Right ventricle myocardium superior (tissue), 1 donor: ENCODE measurements at regions not wholly inside any gene's neighbourhood (a gene's known extent, or its start where the extent isn't known, plus 50 kb on each side); places are given as distances from the start of the nearest gene placed in this dataset.

Experiments used
- ATAC-seq: fragments of 200-7000 bp; cut with Tn5 transposase; one replicate; pipeline ENCODE4 v1.9.1; 2020; ENCODE audit warnings: mild to moderate bottlenecking; ENCODE audit not compliant: poor library complexity
- DNase-seq: peaks from one replicate; pipeline ENCODE4 v3.0.0-alpha.2; 2020
- intact Hi-C: fragments of 100-400 bp; cut with DNase I; formaldehyde crosslinking; loops from one replicate; pipeline ENCODE4 v1.11.2; 2022
- donor health status: DM: no; HTN: yes; CAD: no; lungs with severe emphysema.

DNA sequence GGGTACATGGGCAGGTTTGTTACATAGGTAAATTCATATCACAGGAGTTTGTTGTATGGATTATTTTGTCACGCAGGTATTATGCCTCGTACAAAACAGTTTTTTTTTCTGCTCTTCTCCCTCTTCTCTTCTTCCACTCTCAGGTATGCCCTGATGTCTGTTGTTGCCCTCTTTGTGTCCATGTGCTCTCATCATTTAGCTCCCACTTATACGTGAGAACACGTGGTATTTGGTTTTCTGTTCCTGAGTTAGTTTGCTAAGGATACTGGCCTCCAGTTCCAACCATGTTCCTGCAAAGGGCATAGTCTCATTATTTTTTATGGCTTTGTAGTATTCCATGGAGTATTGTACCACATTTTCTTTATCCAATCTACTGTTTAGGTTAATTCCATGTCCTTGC, 65.7 kb downstream of the UNC5CL start:
- ATAC-seq: no peak
- intact Hi-C loops: no loop called here
- no peak for DNase-seq

DNA sequence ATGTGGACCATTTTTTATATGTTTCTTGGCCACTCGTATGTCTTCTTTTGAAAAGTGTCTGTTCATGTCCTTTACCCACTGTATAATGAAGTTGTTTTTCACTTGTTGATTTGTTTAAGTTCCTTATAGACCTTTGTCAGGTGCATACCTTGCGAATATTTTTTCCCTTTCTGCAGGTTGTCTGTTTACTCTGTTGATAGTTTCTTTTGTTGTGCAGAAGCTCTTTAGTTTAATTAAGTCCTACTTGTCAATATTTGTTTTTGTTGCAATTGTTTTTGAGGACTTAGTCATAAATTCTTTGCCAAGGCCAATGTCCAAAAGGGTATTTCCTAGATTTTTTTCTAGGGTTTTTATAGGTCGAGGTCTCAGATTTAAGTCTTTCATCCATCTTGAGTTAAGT, 66.2 kb downstream of the UNC5CL start:
- DNase-seq (no peak), ATAC-seq (no peak)
- intact Hi-C loops: no loop called here

DNA sequence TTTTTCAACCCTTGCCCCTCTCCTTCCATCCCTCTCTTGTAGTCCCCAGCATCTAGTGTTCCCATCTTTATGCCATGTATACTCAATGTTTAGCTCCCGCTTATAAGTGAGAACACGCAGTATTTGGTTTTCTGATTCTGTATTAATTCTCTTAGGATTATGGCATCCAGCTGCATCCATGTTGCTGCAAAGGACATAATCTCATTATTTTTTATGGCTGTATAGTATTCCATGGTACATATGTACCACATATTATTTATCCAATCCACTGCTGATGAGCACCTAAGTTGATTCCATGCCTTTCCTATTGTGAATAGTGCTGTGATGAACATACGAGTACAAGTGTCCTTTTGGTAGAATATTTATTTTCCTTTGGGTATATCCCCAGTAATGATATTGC, 66.8 kb downstream of the UNC5CL start:
- no peak for ATAC-seq
- no peak for DNase-seq
- intact Hi-C loops: no loop called here

DNA sequence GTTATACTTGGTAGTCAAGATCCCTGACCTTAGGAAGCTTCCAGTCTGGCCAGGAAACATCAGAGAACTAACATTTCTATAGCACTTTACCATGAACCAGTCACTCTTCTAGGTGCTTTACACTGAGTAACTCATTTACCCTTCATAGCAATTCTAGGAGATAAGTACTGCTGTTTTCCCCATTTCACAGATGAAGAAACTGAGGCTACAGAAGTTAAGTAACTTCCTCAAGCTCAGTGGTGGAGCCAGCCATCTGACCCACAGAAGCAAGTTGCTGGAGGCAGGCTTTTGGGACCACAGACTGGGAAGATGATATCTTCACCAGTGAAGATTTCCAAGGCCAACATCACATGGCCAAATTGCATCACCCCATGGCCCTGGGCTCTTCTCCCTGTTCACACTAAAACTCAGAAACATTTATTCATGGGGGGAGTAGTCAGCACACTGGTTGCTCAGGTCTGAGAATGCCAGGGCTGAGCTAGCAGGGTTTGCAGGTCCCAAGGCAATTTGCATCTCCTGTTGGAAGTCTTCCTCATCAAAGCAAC, 70.3 kb downstream of the UNC5CL start:
- intact Hi-C loops: no loop called here
- ATAC-seq (no peak), DNase-seq (no peak)

DNA sequence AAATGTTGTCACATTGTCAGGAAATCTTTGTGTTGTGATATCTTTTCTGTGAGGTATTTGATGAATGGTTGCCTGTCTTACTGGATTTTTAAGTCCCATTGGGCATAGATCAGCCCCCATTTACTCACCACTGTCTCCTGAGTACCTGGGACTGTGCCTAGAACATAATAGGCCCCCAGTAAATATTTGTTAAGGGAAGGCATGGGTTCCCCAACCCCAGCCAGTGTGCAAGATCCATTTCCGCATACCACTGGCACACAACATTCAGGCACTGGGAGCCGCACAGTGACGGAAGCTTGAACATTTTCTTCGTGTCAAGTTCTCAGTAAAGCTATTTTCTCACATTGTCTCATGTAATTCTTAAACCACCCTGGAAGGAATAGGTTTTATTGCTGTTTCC, 72.2 kb downstream of the UNC5CL start:
- DNase-seq (no peak), ATAC-seq (no peak)
- intact Hi-C loops: no loop called here

DNA sequence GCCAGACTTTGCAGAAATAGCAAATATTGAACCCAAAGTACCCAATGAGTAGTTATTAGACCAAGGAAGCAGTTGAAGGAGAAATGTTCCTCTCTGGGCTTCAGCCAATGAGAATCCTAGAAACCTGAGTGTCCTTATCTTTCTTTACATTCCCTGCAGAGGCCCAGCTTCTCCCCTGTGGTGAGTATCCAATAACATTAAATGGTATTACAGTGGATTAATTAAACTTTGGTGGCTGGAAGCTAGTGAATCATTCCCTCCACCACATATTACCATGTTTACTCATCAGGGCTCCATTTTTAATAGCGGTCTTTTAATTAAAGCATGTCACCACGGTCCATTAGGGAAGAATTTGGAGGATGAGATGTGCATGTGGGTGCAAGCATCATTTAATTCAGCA, 74.0 kb downstream of the UNC5CL start:
- intact Hi-C loops: no loop called here
- ATAC-seq (no peak), DNase-seq (no peak)

DNA sequence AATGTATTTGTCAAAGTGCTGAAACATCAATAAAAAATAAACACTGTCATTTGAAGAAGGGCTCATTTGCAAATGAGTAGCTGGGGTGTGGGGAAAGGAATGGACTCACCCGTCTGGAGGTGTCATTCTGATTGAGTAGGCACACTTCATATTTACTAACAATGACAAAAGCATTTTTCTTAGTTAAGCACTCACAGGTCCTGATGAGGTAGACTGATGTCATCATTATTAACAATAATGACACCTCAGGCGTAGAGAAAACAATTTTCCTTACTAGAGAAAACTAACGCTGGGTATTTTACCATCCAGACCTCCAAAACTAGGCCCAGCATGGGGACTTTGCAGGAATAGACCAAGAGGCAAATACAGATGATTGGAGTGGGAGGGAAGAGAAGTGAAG, 76.0 kb downstream of the UNC5CL start:
- no peak for ATAC-seq
- DNase-seq: no peak
- intact Hi-C loops: no loop called here

DNA sequence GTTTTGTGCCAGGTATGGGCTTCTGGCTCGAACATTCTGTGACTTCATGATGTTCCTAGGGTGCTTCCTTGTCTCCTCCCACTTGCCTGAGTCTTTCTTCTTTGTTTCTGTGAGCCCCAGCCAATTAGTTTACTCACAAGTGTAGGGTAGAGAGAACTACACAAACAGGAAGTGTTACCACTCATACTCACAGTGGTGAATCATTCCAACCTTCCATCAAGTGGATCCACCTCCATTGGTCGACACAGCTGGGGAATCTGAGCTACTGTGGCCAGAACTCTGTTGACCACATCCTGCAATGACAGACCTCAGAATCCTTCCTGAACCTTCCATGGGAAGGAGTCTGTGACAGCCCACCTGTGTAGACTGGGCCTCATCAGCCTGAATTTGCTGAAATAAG, 76.8 kb downstream of the UNC5CL start:
- intact Hi-C loops: no loop called here
- DNase-seq: no peak
- ATAC-seq: no peak

DNA sequence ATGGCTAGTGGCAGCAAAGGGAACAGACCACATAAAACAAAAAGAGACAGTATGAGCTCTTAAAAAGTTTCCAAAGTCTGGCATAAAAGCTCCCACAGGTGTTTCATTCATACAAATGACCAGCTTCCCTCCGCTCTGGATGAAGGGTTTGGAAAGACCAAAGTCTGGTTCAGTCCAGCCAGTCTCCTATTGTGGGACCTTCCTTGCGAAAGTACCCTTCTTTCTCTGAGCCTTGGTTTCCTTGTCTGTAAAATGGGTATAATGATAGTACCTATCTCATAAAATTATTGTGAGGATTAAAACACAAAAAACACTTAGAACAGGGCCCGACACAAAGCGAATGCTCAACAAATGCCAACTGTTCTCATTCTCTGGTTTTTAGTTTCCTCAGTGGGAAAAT, 77.2 kb downstream of the UNC5CL start:
- intact Hi-C loops: no loop called here
- ATAC-seq: no peak
- no peak for DNase-seq

DNA sequence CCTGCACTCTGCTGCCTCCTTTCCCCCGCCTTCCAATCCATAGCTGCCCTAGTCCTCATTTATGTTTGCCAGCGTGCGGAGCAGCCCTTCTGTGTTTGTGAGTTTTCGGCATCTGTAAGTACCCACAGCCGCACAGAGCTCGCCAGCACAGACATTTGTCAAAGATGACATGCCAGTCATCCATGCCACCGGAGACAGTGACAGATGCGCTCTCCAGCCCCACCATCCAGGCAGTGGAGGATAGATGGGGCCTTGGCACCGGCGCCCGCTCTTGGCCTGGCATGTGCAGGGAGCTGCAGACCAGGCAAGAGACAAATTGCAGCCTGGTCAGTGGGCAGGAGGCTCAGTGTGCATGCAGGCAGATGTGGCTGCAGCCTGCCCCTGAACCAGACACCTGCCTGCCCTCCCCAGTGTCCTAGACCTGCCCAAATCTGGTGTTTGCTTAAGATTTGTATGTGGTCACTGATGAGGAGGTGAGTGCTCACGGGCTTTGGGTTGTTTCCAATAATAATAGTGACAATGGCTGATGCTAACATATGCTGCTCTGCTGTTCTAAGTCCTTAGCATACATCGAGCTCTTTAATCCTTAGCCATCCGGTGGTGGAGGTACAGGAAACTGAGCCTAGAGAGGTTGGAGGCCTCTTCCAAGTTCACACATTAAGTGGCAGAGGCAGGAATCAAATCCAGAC, 78.1 kb downstream of the UNC5CL start:
- DNase-seq (no peak), ATAC-seq (no peak)
- intact Hi-C loops: no loop called here

DNA sequence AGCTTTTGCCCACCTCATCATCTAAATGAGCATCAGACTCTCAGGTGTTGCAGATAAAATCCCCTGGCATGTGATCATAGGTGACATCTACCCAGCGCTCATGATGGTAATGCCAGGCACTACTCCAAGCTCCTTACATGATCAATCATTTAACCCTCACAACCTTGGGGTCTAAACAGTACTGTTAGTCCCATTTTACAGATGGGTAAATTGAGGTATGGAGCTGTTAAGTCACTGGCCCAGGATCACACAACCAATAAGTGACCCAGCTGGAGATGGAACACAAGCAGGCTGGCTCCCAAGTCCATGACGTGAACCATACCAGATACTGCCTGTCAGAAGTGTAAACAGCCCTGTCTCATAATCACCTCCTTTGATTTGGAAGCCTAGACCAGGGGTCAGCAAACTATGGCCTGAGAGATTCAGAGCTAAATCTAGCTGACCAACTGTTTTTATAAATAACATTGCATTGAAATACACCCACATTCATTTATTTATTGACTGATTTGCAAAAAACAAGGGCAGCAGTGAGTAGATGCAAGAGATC, 79.2 kb downstream of the UNC5CL start:
- intact Hi-C loops: no loop called here
- ATAC-seq: no peak
- no peak for DNase-seq

DNA sequence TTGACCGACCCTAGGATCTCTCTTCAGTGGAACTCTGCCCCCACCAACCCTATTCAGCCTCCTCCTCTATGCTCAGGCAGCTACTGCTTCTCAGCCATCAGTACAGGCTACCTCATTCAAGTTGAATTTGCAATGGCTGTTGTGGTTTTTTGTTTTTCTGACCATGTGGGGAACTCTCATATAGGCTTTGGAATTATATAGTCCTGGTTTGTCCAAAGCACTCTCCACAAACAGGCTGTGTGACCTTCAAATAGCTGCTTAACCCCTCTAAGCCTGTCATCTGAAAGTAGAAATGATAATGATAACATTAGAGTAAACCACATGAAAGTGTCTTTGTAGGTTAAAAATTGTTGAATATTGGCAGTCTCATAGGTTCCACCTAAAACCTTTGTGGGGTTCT, 80.3 kb downstream of the UNC5CL start:
- no peak for ATAC-seq
- intact Hi-C loops: no loop called here
- DNase-seq: no peak

DNA sequence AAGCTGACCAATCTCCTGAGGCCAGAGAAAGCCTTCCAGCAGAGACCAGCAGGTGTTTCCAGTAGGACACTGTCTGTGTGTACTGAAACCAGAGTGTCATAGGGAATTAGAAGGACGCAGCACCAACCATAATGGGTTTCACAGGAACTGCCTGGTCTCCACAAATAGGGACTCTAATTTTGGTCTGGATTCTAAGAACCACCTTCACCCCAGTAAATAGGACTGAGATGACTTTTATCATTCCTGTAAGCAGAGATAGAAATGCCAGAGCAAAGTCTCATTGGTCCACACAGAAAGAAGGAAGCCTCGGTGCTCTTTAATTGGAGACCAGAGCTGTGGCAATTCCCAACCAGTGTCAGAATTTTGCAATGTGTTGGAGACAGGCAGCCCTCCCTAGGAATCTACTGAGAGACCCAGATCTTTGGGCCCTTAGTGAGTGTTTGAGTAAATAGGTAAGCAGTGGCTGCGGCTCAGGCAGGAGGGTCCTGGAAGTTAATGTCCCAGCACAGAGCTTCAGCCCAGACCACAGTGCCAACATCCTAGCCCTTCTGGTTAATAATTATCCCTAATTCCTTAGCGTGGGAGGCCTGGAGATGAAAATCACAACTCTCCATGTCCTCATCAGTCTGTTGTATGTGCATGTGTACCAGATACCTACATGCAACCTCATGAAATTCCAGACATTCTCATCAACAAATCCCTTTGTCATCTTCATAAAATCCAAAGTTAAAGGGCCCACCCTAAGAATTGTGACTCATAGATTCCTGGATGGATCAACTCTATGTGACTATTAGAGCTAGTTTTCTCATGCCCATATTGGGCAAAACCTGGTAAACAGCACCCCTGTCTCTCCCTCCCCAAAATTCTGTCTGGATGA, 81.2 kb downstream of the UNC5CL start:
- ATAC-seq (no peak), DNase-seq (no peak)
- intact Hi-C loops: no loop called here

DNA sequence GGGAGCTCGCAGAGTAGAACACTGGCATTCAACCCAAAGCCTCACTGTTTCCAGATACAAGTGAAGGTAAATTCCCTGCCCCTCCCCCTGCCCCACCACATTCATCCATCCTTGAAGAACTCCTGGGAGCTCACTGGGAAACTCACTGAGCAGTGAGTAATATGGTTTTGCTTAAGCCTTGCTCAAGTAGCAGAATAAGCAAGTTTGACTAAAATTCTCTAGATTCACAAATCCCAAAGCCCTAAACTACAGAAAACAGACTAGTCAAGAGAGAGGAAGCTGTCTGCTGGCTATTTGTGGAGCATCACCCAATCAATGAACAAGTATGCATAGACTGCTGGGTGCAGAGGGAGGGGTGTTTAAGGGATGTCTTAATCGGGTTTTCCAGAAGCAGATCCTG, 82.1 kb downstream of the UNC5CL start:
- intact Hi-C loops: no loop called here
- DNase-seq: no peak
- ATAC-seq: no peak

DNA sequence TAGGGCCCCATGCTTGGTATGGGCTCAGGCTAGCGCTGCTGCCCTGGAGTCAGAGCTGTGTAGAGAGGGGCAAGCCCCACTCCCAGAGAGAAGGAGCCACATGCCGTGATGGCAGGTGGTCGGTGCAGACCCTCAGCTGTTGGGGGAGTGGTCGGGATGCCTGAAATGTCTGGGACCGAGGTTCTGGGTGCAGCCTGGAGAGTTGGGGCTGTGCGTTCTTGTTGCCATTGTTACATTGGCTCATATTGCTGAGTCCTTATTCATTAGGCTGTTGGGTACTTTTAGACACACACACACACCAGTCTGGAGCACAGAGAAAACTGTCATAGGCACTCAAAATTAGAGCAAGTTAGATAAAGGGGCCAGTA, 83.9 kb downstream of the UNC5CL start:
- ATAC-seq (no peak), DNase-seq (no peak)
- intact Hi-C loops: no loop called here

DNA sequence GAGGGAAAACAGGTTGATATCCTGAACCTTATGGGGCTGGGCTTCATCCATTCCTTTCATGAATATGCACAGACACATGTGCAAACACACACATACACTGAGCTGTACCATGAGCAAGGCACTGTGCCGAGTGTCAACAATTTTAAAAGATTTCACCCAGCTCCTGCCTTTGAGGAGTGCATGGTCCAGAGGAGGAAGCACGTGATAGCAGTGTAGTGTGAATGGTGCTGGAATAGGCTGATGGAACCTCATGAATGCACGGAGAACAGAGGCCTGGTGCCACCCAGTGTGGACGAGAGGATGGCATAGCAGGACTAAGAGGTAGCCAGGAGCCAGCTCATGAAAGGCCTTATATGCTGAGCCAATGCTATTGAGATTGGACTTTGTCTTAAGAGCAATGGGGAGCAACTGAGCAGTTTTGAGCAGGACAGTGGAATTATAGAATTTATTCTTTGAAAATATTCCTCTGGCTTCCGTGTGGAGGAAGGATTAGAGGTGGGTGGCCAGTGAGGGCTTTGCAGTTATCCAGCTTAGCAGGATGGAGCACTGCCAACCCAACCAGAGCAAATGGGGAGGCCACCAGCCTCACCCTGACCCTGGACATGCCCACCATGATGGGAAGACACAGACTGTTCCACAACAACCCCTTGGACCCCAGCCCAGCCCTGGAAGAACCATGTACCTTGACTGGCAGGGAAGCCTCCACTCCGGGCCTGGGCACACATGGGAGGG, 84.4 kb downstream of the UNC5CL start:
- ATAC-seq: no peak
- intact Hi-C loops: no loop called here
- no peak for DNase-seq

DNA sequence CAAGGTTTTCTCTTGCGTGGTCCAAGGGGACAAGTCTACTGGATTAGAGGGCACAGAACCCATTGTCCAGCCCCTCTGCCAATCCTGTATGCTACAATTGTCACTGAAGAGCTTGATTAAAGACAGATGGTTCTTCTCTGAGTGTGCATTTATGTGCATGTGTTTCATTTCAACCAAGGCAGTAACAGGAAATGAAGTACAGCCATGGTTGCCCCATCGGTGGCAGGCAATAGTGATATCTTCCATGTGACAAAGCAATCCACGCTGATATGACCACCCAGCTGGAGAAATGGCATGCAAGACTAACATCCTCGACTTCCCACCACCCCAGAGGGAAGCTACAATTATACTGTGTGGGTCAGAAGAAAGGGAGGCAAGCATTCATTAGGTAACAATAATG, 85.5 kb downstream of the UNC5CL start:
- DNase-seq (no peak), ATAC-seq (no peak)
- intact Hi-C loops: no loop called here

DNA sequence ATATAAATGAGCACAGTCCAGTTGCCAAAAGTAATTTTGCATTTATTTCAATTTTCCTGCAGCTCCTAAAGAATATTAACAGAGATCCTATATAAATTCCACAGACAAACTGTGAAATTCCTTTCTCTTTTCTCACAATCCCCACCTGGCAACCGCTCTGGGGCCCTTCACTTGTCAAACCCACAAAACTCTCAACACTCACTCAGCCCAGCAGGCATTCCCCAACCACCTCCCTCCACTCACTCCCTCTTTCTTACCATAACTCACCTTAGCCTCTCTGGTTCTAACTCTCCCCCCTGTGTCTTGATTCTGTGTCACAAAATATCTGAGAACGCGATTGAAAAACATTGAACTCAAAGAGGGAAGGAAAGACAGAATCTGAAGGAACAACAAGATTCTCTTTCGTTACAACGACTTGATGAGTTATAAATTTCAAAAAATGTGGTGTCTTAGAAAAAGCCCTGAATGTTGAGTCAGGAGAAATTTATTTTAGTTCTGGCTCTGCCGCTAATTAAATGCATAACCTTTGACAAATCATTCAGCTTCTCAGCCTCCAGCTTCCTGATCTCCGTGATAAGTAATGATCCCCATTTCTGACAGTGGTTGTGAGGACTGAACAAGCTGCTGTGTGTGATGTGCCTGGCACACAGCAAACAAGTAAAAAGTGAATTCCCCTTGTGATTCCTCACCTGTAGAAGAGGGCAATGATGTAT, 87.9 kb downstream of the UNC5CL start:
- DNase-seq (no peak), ATAC-seq (no peak)
- intact Hi-C loops: no loop called here

DNA sequence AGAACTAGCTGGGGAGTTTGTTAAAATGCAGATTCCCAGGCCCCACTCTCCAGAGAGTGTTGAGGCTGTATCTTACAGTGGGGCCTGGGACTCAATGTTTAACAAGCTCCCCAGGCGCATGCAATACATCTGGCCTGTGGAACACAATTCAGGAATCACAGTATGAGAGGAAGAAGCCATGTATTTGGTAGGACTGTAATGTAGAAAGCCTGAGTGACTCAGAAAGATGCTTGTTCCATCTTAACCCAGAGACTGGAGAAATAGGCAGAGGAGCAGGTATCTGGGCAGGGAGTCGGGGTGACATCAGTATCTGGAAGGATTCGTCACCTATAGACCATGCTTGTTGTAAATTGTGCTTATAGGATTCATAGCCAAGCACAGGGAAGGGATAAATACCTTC, 90.5 kb downstream of the UNC5CL start:
- DNase-seq (no peak), ATAC-seq (no peak)
- intact Hi-C loops: no loop called here
